HG02588 (cell line): ENCODE measurements at regions not wholly inside any gene's neighbourhood (a gene's known extent, or its start where the extent isn't known, plus 50 kb on each side); places are given as distances from the start of the nearest gene placed in this dataset.
"Not testable (repeated sequence)": the region's sequence is repeated elsewhere in the genome, so short reads cannot be mapped to it uniquely, and the experiment has no call there.

Experiments
- ATAC-seq: cut with Tn5 transposase; IDR thresholded peaks from one replicate; pipeline ENCODE4 v1.9.1; 2021; ENCODE audit warnings: mild to moderate bottlenecking, moderate library complexity; ENCODE audit not compliant: unreplicated experiment

DNA sequence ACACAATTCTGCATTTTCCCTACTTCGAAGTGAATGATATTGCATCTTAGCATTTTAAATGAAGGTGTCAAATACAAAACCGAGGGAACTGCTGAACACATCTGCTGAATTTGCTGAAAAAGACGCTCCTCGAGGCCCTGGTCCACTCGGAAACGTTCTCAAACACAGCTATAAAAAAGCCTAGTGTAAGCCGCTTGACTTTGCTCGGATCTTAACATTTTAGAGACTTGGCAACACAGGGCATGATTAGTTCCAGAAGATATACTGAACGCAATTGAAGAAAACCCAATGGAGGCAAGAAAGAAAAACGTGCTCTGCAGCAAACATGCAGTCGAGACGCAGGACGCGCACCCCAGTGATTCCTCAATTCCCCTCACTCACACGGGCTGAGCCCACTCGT lies 506.4 kb upstream of the AMELY start:
- ATAC-seq, result no peak

DNA sequence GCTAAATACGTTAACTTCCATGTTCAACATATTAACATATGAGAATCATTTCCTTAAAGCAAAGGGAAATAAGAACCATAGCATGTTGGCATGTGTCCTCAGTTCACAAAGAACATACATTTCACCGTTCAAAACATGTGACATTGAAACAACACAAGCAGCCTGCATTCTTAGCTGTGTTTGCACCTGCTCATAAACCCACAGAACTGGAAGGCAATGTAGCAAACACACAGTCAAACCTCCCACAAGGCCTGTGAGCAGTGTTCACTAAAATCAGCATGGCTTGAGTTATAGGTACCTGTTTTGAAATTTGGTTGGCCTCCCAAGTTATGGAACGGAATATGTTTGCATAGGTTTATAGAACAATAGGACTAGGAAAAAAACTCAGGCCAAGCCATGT lies 504.9 kb upstream of the AMELY start:
- no peak for ATAC-seq

DNA sequence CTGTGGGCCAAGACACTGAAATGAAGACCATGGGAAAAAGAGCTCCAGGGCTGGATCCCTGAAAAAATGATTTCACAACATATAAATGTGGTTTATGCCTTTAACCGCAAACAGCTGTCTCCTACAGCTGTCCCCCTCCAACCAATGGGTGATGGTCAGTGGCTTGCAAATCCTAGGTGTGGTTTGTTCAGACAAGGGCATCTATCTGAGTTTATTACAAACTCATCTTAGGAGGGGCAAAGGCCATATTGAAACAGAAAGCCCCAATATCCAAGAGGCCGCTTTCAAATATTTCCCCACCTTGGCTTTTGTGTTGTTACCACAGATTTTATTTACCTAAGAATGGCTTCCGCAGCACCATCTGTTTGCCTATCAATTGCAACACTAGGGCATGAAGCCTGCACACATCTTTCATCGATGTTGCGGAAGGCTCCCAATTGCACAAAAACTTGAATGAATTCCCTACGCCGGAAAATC lies 503.6 kb upstream of the AMELY start:
- ATAC-seq, result no peak

DNA sequence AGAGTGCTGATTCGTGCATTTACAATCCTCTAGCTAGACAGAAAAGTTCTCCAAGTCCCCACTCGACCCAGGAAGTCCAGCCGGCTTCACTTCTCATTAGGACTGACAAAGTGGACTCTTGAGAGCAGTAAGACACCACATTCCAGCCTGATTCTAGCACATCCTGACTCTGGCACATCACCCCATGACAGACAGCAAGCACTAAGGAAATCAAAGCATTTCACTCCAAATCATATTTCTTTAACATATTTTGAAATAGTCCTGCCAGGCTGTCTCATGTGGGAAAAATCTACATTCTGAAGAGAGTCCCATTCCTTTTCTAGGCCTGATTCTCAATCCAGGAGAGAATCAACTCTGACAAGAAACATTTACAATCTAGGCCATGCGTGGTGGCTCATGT lies 478.5 kb upstream of the AMELY start:
- ATAC-seq, result no peak

DNA sequence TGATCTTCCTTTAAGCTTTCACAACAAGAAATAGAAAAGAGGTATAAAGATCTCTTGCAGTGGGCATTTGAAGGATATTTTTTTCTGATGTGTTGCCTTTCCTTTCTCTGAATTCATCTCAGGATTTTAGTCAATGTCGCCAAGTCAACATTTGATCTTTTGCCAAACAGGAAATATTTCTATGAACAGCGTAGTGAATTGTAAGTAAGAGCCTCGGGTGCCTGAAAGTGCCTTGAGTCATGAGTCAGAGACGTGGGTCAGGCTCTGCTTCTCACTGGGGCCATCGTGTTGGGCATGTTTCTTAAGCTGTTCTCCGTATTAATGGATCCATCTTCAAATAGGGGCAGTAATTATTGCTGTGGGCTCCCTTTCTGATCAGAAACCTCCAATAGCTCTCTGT lies 471.4 kb upstream of the AMELY start:
- no peak for ATAC-seq

DNA sequence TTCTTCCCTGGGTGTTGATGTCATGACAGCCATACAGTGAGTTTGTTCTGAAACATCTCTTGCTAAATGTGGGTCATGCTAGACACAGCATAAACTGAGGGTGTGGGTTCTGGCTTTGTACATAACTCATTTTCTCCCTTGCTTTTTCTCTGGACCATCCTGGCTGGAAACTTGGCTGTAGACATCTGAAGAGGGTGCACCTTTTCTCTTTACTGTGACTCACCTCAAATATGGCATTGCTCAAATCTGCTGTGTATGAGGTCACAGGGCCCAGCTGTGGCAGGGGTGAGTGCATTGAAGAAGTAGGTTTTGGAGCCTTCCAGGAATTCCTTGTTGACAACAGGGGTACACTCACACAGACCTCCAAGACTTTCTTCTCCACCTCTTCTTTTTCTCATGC lies 465.5 kb upstream of the AMELY start:
- ATAC-seq, result no peak

DNA sequence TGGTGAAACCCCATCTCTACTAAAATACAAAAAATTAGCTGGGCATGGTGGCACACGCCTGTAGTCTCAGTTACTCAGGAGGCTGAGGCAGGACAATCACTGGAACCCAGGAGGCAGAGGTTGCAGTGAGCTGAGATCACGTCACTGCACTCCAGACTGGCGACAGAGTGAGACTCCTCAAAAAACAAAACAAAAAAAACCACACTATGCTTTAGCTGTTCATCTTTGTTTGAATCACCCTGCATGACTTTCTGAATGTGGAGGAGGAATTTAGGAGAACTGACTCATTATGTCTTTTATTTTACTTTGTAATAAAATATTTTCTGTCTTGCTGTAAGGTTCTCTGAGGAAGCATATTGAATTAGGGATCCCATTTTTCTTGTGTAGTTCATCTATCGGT lies 462.9 kb upstream of the AMELY start:
- ATAC-seq, result not testable (repeated sequence)

DNA sequence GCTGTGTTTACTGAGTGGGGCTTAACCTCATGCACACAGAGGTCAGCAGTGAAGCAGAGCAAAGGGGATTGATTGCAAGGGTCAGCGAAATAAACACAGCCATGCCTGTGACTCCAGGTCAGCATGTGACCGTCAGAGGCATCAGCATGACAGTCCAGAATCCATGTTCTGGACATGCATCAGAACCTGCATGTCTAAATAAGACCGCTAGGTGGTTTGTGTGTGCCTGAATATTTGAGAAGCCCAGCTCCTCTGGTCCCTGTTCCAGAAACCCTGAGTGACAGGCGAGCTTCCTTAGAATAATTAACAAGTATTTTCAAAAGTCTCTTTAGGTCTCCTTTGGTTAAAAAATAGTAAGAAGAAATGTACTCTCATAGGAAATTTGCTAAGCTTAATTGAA lies 460.4 kb upstream of the AMELY start:
- not testable (repeated sequence) for ATAC-seq

DNA sequence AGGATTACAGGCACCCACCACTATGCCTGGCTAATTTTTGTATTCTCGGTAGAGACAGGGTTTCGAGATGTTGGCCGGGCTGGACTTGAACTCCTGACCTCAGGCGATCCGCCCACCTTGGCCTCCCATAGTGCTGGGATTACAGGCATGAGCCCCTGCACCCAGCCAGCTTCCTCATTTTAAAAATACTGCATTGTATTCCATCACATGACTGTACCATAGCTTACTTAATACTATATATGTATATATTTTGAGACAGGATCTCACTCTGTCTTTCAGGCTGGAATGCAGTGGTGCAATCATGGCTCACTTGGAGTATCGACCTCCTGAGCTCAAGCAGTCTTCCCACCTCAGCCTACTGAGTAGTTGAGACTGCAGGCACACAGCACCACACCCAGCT lies 459.5 kb upstream of the AMELY start:
- not testable (repeated sequence) for ATAC-seq

DNA sequence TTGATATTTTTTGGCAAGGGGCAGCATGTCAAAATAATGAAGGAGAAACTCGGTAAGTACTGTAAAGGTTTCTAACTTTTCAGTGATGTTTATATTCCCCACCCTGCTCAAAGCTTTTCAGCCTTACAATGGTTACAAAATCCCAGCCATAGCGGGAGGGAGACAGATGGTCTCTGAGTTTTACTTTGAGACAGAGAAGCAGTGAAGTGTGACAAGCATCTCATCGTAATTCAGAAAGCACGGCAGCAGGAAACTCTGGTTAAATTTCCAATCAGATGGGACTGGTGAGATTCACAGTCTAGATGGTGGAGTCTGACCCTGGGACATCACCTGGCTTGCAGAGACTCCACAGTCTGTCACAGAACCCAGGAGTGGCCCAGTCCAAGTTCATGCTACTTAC lies 448.0 kb upstream of the AMELY start:
- ATAC-seq, result no peak

DNA sequence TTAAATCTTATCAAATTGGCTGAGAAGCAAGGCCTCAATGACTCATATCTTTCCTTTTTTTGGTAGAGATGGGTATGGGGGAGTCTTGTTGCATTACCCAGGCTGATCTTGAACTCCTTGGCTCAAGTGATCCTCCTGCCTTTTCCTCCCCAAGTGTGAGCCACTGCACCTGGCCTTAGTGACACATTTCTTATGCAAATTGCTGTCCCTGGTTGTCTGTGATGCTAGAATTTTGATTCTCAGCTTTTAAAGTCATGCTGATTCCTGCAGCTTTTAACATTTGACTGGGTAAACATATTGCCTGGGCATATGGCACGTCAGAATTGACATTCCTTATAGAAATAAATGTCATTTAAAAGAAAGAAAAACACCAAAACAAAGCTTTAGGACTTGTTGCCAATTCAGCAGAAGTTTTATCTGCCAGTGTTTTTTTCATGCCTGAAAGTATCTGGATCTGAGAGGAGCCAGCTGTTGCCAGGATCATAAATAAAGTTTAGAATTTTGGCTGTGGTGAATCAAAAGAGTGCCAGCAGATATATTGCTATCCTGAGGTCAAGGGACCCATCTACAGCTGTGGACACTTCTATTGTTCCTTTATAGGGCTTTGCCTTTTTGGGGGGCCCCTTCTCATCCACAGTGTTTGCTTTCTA lies 446.7 kb upstream of the AMELY start:
- ATAC-seq, result no peak

DNA sequence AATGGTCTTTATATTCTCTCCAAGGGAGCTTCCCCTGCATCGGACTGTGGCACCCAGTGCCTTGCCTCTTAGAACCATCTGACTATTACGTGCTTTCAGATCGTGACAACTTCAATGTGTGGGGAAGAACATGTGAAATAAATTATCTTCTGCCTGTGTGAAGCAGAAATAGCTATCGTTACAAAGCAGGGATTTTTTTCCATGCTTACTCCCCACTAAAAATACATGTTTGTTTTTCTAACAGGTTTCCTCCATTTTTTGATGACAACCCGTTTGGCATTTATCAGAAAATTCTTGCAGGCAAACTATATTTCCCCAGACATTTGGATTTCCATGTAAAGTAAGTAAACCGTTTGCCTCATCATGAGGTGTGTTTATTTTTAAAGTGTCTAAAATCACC lies 444.3 kb upstream of the AMELY start:
- ATAC-seq, result not testable (repeated sequence)

DNA sequence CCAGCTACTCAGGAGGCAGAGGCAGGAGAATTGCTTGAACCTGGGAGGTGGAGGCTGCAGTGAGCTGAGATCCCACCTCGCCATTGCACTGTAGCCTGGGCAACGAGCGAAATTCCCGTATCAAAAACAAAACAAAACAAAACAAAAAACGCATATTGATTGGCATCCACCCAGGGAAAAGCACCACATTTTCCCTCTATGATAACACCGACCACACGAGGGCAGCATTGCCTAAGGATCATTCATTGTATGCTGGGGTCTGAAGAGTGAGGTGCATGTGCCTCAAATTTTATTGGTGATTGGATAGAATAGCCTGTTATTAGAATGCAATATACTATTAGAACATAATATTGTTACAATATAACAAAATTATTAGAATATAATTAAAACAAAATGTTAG lies 433.1 kb upstream of the AMELY start:
- ATAC-seq, result no peak

DNA sequence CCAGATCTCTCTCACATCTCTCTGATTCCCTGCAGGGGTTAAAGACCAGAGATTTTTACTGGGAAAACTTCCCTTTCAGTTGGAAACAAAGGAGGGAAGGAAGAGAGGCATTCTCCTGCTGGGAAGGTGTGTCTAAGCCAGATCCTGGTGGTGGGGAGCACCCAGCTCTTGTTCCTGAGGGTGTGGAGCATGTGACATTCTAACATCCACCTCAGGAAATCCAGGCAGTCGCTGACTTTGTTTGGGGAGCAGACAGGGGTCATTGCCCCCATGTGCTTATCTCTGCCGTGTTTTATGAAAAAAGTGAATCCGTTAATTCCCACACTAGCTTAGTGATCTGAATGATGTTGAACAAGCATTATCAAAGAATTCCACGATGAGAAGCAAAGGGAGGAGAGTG lies 431.7 kb upstream of the AMELY start:
- ATAC-seq, result no peak

DNA sequence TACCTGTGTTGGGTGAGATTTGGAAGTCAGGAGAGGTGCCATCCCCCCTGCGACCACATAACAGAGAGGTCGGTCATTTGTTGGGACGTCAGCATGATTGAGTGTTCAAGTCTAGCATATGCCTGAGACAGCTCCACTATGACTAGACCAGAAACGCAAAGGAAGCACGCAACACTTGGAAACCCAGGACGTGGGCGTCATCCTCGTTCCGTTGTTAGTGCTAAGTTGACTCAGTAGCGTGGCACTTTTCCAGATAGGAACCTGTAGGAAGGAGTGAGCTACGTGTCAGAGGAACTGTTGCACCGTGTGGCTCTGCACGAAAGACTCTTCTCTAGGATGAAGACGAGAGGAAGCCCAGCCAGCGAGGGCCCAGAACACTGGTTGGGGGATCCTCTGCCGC lies 431.2 kb upstream of the AMELY start:
- not testable (repeated sequence) for ATAC-seq

DNA sequence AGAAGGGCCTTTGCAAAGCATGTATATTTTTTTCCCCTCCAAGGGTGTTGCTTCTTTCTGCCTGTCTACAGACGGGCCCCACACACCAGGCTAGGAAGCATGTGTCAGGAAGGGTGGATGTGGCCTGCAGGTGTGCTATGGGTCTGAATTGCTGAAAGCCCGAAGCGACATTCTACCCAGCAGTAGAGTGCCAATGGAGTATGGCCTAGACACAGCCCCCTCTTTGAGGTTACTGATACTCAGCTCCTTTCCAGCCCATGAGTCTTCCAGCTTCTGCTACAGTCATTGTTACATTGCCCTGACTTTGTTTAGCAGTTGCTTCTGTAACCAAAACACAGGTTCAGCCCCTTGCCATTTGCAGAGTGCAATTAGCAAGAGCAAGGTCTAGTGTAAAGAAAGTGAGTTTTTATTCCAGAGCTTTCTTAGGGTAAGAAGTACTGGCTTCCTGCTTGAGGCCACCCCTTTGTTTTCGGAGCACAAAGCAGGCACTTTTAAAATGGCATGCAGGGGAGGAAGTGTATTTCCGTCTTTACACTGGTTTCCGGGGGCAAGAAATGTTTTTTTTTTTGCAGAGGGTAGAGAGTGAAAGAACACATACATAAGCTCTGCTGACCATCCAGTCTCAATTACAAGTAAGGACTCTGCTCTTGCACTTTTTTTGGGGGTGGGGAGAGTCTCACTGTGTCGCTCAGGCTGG lies 428.0 kb upstream of the AMELY start:
- no peak for ATAC-seq

DNA sequence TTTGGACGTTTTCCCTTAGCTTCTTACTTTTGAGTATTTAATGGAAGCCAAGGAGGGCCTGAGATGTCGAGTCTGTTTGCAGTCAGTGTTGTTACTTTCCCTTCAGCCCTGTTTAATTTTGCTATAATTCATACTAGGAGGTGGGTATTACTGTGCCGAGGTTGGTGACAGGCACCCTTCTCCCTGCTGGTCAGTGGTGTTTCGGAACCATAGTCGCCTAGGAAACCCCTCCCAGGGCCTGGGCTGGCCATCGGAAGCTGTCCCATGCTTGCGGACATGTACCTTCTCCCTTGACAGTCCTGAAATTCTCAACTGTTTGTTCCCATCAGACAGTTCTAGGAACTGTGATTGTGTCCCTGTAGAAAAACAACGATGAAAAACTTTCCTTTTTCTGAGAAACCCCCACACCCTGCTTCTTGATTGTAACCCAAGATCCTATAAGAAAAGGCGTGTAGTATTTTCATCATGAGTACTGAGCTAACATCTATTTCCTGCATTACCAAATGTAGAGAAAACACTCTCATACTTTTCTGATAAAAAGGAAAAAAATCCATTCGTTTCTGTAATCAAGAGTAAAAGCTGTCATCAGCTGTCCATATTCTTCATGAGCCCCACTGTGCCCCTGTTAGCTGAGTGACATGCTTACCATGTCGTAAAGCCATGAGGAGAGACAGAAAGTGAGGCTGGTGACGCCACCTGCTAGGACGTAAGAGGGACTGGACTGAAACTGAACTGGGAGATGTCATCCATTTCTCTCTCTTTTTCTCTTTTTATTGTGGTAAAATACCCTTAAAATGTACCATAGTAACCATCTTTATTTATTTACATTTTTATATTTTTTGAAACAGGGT lies 424.7 kb upstream of the AMELY start:
- no peak for ATAC-seq

DNA sequence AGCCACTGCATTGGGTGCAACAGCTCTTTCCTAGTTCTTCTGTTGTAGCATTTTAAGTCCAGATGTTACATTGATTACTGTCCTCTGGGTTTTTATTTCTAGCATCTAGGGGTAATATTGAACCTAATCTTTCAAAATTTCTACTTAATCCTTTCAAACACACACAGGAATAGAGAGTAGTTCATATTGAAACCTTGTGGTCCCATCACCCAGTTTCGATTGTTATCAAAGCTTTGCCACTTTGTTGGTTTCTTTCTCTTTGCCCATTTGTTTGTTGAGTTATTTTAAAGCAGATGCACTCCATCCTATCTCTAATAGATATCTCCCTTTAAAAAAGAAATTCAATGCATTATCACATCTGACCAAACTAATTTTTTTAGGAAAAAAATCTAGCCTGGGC lies 422.9 kb upstream of the AMELY start:
- no peak for ATAC-seq

DNA sequence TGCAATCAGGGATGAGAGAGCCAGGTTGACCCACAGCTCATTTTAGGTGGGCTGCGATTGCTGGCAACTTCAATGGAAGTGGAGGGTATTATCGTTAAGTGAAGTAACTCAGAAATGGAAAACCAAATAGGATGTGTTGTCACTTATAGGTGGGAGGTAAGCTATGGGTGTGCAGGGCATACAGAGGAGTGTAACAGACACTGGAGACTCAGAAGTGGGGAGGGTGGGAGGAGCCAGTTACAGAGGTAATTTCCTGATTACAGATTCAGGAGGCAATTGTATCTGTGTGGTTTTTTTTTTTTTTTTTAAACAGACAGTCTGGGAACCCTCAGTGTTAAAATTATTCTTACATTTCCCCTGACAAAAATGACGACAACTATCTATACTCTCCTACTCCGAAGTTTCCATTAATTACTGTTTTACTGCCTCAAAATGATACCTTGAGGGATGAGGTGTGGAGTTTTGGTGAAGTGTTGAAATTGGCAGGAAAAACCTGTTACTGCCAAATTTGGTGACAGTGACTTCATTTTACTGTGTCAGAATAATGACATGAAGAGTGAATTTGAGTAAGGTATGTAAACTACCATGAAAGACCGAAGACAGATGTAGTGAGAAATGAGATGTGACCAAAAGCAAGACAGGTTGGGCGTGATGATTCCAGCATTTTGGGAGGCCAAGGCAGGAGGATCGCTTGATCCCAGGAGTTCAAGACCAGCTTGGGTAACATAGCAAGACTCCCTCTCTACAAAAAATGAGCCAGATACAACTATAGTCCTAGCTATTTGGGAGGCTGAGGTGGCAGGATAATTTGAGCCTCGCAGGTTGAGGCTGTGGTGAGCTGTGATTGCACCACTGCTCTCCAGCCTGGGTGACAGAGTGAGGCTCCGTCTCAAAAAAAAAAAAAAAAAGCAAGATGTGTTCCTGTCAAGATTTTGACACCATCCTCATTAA lies 415.0 kb upstream of the AMELY start:
- no peak for ATAC-seq

DNA sequence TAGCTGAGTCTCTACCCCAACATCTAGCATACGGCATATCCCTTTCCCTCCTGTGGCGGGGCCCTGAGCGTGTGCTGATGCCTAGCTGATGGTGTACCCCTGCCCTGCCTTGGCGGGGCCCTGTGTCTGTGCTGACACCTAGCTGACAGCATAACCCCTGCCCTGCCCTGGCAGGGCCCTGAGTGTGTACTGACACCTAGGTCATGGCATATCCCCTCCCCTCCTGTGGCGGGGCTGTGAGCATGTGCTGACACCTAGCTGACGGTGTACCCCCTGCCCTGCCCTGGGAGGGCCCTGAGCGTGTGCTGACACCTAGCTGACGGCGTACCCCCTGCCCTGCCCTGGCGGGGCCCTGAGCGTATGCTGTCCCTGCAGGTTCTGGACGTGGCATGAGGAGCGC lies 414.0 kb upstream of the AMELY start:
- no peak for ATAC-seq

DNA sequence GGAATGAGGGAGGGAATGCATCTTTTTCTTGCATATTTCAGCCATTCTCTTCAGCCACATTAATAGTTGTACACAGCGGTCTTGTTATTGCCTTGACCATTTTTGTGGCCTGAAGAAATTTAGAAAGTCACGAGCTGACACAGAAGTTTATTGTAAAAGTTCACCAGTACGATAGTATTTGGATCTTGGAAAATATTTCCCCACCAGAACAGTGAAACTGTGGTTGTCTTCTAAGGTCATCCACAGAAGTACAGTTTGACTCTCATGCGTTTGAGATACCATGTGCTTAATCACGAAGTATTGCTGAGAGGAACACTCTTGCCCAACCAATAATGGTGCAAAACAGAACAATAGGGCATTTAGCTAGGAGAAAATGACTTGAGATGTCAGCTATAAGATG lies 409.2 kb upstream of the AMELY start:
- ATAC-seq, result no peak
